ENCODE measurements at regions not wholly inside any gene's neighbourhood (a gene's known extent, or its start where the extent isn't known, plus 50 kb on each side); places are given as distances from the start of the nearest gene placed in this dataset.
"Not testable (repeated sequence)": the region's sequence is repeated elsewhere in the genome, so short reads cannot be mapped to it uniquely, and the experiment has no call there.

GRCh38 chr13:59305896-59306295 lies 857.8 kb downstream of the DIAPH3 start:
- TF ChIP-seq CTCF (IDR thresholded peaks at IDR 0.05; ENCODE audit: low read depth, low read length) = no peak

GRCh38 chr13:59312776-59313175 lies 851.0 kb downstream of the DIAPH3 start:
- no peak for DNase-seq (ENCODE audit: extremely low read depth, low read depth)
- no peak for TF ChIP-seq CTCF (IDR thresholded peaks at IDR 0.05; ENCODE audit: low read depth, low read length)

More at GRCh38 chr13:59305896-59306295, 857.8 kb downstream of the DIAPH3 start:
- DNase-seq (ENCODE audit: extremely low read depth, low read depth) = no peak

GRCh38 chr13:59318320-59318930 lies 845.3 kb downstream of the DIAPH3 start:
- TF ChIP-seq CTCF (IDR thresholded peaks at IDR 0.05; ENCODE audit: low read depth, low read length) = peak; percentile 76
- DNase-seq (ENCODE audit: extremely low read depth, low read depth) = peak; percentile 18

GRCh38 chr13:59319276-59319675 lies 844.5 kb downstream of the DIAPH3 start:
- DNase-seq (ENCODE audit: extremely low read depth, low read depth) = no peak
- TF ChIP-seq CTCF (IDR thresholded peaks at IDR 0.05; ENCODE audit: low read depth, low read length) = no peak

GRCh38 chr13:59320021-59320420 lies 843.7 kb downstream of the DIAPH3 start:
- DNase-seq (ENCODE audit: extremely low read depth, low read depth) = no peak
- no peak for TF ChIP-seq CTCF (IDR thresholded peaks at IDR 0.05; ENCODE audit: low read depth, low read length)

GRCh38 chr13:59324401-59324800 lies 839.3 kb downstream of the DIAPH3 start:
- not testable (repeated sequence) for DNase-seq (ENCODE audit: extremely low read depth, low read depth)

GRCh38 chr13:59326717-59327116 lies 837.0 kb downstream of the DIAPH3 start:
- DNase-seq (ENCODE audit: extremely low read depth, low read depth) = no peak
- TF ChIP-seq CTCF (IDR thresholded peaks at IDR 0.05; ENCODE audit: low read depth, low read length) = no peak

- TF ChIP-seq CTCF (IDR thresholded peaks at IDR 0.05; ENCODE audit: low read depth, low read length) = no peak
- no peak for DNase-seq (ENCODE audit: extremely low read depth, low read depth)
Measured at GRCh38 chr13:59330764-59331163, 833.0 kb downstream of the DIAPH3 start.

Data from AG09319 (cell line).